ENCODE measurements at regions not wholly inside any gene's neighbourhood (a gene's known extent, or its start where the extent isn't known, plus 50 kb on each side); places are given as distances from the start of the nearest gene placed in this dataset.

DNA sequence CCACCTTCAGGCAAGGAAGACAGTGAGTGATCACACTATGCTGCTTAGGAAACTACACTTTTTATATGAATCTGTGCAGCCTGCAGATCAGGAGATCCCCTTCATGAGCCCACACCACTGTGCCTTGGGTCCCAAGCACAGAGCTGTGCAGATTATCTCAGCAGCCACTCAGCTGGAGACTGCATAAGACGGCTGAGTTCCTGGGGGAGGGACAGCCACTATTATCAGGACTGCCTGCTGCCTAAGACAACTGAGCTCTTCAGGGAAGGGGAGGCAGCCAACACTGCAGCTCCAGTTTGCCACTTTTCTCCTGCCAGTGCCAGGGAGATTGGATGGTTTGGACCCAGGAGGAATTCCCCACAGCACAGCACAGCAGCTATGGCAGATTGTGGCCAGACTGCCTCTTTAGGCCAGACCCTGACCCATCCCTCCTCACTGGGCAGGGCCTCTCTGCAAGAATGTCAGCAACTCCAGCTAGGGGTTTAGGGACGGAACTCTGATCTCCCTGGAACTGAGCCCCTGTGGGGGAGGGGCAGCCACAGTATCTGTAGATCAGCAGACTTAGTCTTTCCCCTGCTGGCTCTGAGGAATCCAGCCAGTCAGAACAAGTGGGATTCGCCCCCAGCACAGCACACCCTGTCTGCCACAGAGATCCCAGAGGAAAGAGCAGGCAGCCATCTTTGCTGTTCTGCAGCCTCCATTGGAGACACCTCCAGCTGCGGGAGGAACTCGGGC, 141.3 kb downstream of the KLHL28 start:
- TF ChIP-seq, protein P1, sequence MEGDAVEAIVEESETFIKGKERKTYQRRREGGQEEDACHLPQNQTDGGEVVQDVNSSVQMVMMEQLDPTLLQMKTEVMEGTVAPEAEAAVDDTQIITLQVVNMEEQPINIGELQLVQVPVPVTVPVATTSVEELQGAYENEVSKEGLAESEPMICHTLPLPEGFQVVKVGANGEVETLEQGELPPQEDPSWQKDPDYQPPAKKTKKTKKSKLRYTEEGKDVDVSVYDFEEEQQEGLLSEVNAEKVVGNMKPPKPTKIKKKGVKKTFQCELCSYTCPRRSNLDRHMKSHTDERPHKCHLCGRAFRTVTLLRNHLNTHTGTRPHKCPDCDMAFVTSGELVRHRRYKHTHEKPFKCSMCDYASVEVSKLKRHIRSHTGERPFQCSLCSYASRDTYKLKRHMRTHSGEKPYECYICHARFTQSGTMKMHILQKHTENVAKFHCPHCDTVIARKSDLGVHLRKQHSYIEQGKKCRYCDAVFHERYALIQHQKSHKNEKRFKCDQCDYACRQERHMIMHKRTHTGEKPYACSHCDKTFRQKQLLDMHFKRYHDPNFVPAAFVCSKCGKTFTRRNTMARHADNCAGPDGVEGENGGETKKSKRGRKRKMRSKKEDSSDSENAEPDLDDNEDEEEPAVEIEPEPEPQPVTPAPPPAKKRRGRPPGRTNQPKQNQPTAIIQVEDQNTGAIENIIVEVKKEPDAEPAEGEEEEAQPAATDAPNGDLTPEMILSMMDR (IDR thresholded peaks at IDR 0.05; ENCODE audit: low read depth, low read length) = no peak
- no peak for TF ChIP-seq EZH2phosphoT487 (IDR thresholded peaks at IDR 0.05; ENCODE audit: low read depth)
